ENCODE measurements at regions not wholly inside any gene's neighbourhood (a gene's known extent, or its start where the extent isn't known, plus 50 kb on each side); places are given as distances from the start of the nearest gene placed in this dataset.

DNA sequence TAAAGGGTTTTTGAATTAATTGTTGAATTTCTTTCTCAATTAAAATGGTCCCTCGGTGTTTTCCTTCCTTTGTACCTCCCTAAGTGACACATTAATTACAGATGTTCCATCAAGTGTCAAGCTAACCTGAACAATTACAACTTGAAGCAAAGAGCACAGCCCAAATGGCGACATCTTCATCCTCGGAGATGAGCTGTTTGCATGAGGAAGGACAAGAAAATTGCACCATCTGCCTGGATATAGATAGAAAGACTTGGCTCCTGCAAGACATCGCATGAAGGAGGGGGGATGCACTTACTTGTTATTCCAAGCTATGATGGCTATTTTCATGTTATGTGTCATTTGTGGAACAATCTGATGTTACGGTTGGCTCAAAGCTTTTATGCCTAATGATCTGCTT, 86.4 kb upstream of the ZKSCAN2 start:
- H3K9me3 Mint-ChIP-seq = no peaks in the 10 kb centered on the region
- Histone ChIP-seq H3K9me3 (ENCODE audit: control insufficient read depth, insufficient read depth, low read length) (no peaks in the 10 kb centered on the region), H3K4me3 (ENCODE audit: low read length) (no peak overlapping the region), H3K27me3 (ENCODE audit: control insufficient read depth, insufficient read depth, low read length) (no peaks in the 10 kb centered on the region), H3K4me1 (ENCODE audit: control insufficient read depth, insufficient read depth, low read length) (no peaks in the 10 kb centered on the region), H3K36me3 (ENCODE audit: control insufficient read depth, insufficient read depth, low read length) (no peaks in the 10 kb centered on the region), H3K27ac (ENCODE audit: low read length) (no peak overlapping the region)
- no peak overlapping the region for H3K4me3 Mint-ChIP-seq
- intact Hi-C loops (cut with micrococcal nuclease) = no loop called here
- TF ChIP-seq, protein P1, sequence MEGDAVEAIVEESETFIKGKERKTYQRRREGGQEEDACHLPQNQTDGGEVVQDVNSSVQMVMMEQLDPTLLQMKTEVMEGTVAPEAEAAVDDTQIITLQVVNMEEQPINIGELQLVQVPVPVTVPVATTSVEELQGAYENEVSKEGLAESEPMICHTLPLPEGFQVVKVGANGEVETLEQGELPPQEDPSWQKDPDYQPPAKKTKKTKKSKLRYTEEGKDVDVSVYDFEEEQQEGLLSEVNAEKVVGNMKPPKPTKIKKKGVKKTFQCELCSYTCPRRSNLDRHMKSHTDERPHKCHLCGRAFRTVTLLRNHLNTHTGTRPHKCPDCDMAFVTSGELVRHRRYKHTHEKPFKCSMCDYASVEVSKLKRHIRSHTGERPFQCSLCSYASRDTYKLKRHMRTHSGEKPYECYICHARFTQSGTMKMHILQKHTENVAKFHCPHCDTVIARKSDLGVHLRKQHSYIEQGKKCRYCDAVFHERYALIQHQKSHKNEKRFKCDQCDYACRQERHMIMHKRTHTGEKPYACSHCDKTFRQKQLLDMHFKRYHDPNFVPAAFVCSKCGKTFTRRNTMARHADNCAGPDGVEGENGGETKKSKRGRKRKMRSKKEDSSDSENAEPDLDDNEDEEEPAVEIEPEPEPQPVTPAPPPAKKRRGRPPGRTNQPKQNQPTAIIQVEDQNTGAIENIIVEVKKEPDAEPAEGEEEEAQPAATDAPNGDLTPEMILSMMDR (IDR thresholded peaks at IDR 0.05) = no peak
- no peaks in the 10 kb centered on the region for H3K36me3 Mint-ChIP-seq
- ATAC-seq = no peak
- H3K4me1 Mint-ChIP-seq = no peaks in the 10 kb centered on the region
- H3K27me3 Mint-ChIP-seq (ENCODE audit: low read depth in 2 of 2) = peaks cover 0 to 18% of the 10 kb centered on the region in 2 donors
- no peak for DNase-seq
- 73% methylated on average over 5 of the region's 5 CpGs for WGBS (ENCODE audit: insufficient coverage)
- no peak overlapping the region for H3K27ac Mint-ChIP-seq

DNA sequence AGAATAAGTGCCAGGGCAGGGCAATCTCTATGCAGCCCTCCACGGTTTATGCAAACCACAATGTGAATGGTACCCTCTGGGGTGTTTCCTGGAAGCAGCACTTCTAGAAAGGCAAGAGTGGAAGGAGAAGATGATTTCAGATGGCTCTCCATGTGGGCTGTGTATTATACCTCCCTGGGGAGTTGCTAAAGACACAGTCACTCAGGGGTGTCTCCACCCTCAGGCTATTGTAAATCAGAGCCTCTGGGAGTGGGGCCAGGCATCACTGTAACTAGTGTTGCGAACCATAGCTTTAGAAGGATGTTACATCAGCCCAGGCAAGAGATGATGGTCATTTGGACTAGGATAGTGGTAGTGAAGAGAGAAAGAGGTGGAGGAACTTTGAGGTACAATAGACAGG, 83.3 kb upstream of the ZKSCAN2 start:
- Mint-ChIP-seq H3K4me1 (no peaks in the 10 kb centered on the region), H3K4me3 (no peak overlapping the region), H3K36me3 (no peaks in the 10 kb centered on the region), H3K9me3 (no peaks in the 10 kb centered on the region), H3K27me3 (ENCODE audit: low read depth in 2 of 2) (peaks cover 0 to 15% of the 10 kb centered on the region in 2 donors), H3K27ac (no peak overlapping the region)
- no peaks in the 10 kb centered on the region for H3K27me3 ChIP-seq (ENCODE audit: control insufficient read depth, insufficient read depth, low read length)
- intact Hi-C loops (cut with micrococcal nuclease) = no loop called here
- DNase-seq = no peak
- H3K9me3 ChIP-seq (ENCODE audit: control insufficient read depth, insufficient read depth, low read length) = no peaks in the 10 kb centered on the region
- no peaks in the 10 kb centered on the region for H3K4me1 ChIP-seq (ENCODE audit: control insufficient read depth, insufficient read depth, low read length)
- no peak for ATAC-seq
- no peak overlapping the region for H3K27ac ChIP-seq (ENCODE audit: low read length)
- no peaks in the 10 kb centered on the region for H3K36me3 ChIP-seq (ENCODE audit: control insufficient read depth, insufficient read depth, low read length)
- TF ChIP-seq, protein P1 (IDR thresholded peaks at IDR 0.05) = no peak
- no peak overlapping the region for H3K4me3 ChIP-seq (ENCODE audit: low read length)
- WGBS (ENCODE audit: insufficient coverage) = 71% methylated on average over 2 of the region's 2 CpGs

DNA sequence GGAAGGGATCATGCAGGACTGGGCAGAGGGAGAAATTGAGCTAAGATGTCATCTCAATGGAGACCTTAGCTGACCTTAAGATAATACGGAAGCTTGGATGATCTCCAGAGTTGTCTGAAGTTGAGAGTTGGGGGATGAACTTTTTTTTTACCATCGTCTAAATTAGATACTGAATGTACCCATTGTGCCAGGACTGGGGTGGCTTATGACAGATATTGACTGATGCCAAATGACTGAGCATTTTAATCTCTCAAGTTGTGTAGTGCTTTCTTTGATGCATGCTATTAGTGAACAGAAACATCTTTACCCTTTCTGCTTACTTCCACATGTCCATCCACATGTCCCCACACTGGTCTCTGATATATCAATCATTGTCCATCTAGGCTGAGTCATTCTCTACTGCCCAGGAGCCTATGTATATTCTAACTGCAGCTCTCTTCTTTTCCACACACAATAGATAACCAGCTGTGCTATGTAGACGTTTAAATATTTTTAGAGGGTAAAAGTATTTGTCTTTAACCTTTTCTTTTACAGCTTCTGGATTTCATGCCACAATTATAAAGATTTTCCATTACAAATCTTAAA, 60.2 kb upstream of the ZKSCAN2 start:
- H3K27ac Mint-ChIP-seq = no peak overlapping the region
- TF ChIP-seq, protein P1 (IDR thresholded peaks at IDR 0.05) = no peak
- H3K27me3 Mint-ChIP-seq (ENCODE audit: low read depth in 2 of 2) = peaks cover under 1 to 16% of the 10 kb centered on the region in 2 donors
- 92% methylated on average over 2 of the region's 3 CpGs for WGBS (ENCODE audit: insufficient coverage)
- Histone ChIP-seq H3K27ac (ENCODE audit: low read length) (no peak overlapping the region), H3K27me3 (ENCODE audit: control insufficient read depth, insufficient read depth, low read length) (no peaks in the 10 kb centered on the region), H3K4me3 (ENCODE audit: low read length) (no peak overlapping the region), H3K4me1 (ENCODE audit: control insufficient read depth, insufficient read depth, low read length) (no peaks in the 10 kb centered on the region), H3K36me3 (ENCODE audit: control insufficient read depth, insufficient read depth, low read length) (no peaks in the 10 kb centered on the region), H3K9me3 (ENCODE audit: control insufficient read depth, insufficient read depth, low read length) (peaks cover 12% of the 10 kb centered on the region)
- H3K9me3 Mint-ChIP-seq = peaks cover 7 to 17% of the 10 kb centered on the region in 2 donors
- H3K4me1 Mint-ChIP-seq = no peaks in the 10 kb centered on the region
- intact Hi-C loops (cut with micrococcal nuclease) = no loop called here
- ATAC-seq (no peak), DNase-seq (no peak)
- peaks cover 20% of the 10 kb centered on the region for H3K36me3 Mint-ChIP-seq
- H3K4me3 Mint-ChIP-seq = no peak overlapping the region

DNA sequence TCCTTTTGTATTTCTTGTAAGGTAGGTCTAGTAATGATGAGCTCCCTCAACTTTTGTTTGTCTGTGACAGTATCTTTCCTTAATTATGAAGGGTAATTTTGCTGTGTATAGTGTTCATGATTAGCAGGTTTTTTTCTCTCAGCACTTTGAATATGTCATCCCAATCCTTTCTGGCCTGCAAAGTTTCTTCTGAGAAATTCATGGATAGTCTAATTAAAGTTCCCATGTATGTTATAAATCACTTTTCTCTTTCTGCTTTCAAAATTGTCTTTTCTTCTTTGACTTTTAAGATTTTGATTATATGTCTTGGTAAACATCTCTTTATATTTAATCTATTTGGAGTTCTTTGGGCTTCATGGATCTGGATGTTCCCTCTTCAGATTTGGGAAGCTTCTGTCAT, 54.3 kb upstream of the ZKSCAN2 start:
- TF ChIP-seq, protein P1 (IDR thresholded peaks at IDR 0.05) = no peak
- Mint-ChIP-seq H3K4me1 (no peaks in the 10 kb centered on the region), H3K36me3 (peaks cover 34% of the 10 kb centered on the region), H3K27me3 (ENCODE audit: low read depth in 2 of 2) (peaks cover 7 to 10% of the 10 kb centered on the region in 2 donors), H3K27ac (no peak overlapping the region), H3K4me3 (no peak overlapping the region), H3K9me3 (peaks cover 14 to 19% of the 10 kb centered on the region in 2 donors)
- intact Hi-C loops (cut with micrococcal nuclease) = no loop called here
- ATAC-seq (no peak), DNase-seq (no peak)
- Histone ChIP-seq H3K27me3 (ENCODE audit: control insufficient read depth, insufficient read depth, low read length) (no peaks in the 10 kb centered on the region), H3K36me3 (ENCODE audit: control insufficient read depth, insufficient read depth, low read length) (no peaks in the 10 kb centered on the region), H3K4me3 (ENCODE audit: low read length) (no peak overlapping the region), H3K27ac (ENCODE audit: low read length) (no peak overlapping the region), H3K4me1 (ENCODE audit: control insufficient read depth, insufficient read depth, low read length) (no peaks in the 10 kb centered on the region), H3K9me3 (ENCODE audit: control insufficient read depth, insufficient read depth, low read length) (peaks cover 15% of the 10 kb centered on the region)

All from natural killer cell (primary cell).